GM23248 (cell line): ENCODE measurements at regions not wholly inside any gene's neighbourhood (a gene's known extent, or its start where the extent isn't known, plus 50 kb on each side); places are given as distances from the start of the nearest gene placed in this dataset.

Experiments
- DNase-seq: peaks from one replicate; pipeline ENCODE4 v3.0.0-alpha.2; 2015
- H2AFZ ChIP-seq: fragments of 200-600 bp; sonication (generic); 2 replicates; pipeline ENCODE4 v1.6.1; 2016; ENCODE audit warnings: antibody characterized with exemption
- H3F3A ChIP-seq: fragments of 200-600 bp; sonication (generic); 2 replicates; pipeline ENCODE4 v1.6.1; 2016; ENCODE audit warnings: mild to moderate bottlenecking, antibody characterized with exemption, mixed run types; ENCODE audit not compliant: insufficient read depth
- H3K27ac ChIP-seq: fragments of 200-600 bp; sonication (generic); 2 replicates; pipeline ENCODE4 v1.5.1; 2016; ENCODE audit warnings: mild to moderate bottlenecking
- H3K27me3 ChIP-seq: fragments of 200-600 bp; sonication (generic); replicated peaks from 2 replicates; pipeline ENCODE4 v1.6.1; 2016; ENCODE audit warnings: mild to moderate bottlenecking; ENCODE audit not compliant: insufficient read depth
- H3K36me3 ChIP-seq: fragments of 200-600 bp; sonication (generic); 2 replicates; pipeline ENCODE4 v1.6.1; 2016; ENCODE audit warnings: low read depth, mild to moderate bottlenecking
- H3K4me1 ChIP-seq: fragments of 200-600 bp; sonication (generic); 2 replicates; pipeline ENCODE4 v1.6.1; 2016; ENCODE audit warnings: mild to moderate bottlenecking; ENCODE audit not compliant: insufficient read depth
- H3K4me2 ChIP-seq: fragments of 200-600 bp; sonication (generic); one replicate; pipeline ENCODE4 v1.6.1; 2016; ENCODE audit warnings: mild to moderate bottlenecking; ENCODE audit not compliant: unreplicated experiment
- H3K4me3 ChIP-seq: fragments of 200-600 bp; sonication (generic); 2 replicates; pipeline ENCODE4 v1.5.1; 2016; ENCODE audit warnings: mild to moderate bottlenecking
- H3K79me2 ChIP-seq: fragments of 200-600 bp; sonication (generic); 2 replicates; pipeline ENCODE4 v1.6.1; 2016; ENCODE audit warnings: mild to moderate bottlenecking; ENCODE audit not compliant: insufficient read depth
- H3K9ac ChIP-seq: fragments of 200-600 bp; sonication (generic); 2 replicates; pipeline ENCODE4 v1.6.1; 2016; ENCODE audit warnings: mild to moderate bottlenecking
- H3K9me2 ChIP-seq: fragments of 200-600 bp; sonication (generic); 2 replicates; pipeline ENCODE4 v1.6.1; 2016; ENCODE audit warnings: mixed run types, mild to moderate bottlenecking, moderate library complexity; ENCODE audit not compliant: insufficient read depth
- H3K9me3 ChIP-seq: fragments of 200-600 bp; sonication (generic); one replicate; pipeline ENCODE4 v1.6.1; 2017; ENCODE audit warnings: low read depth
- H4K20me1 ChIP-seq: fragments of 200-600 bp; sonication (generic); 2 replicates; pipeline ENCODE4 v1.6.0; 2016; ENCODE audit not compliant: insufficient read depth
- EZH2 ChIP-seq: fragments of 200-600 bp; sonication (generic); IDR thresholded peaks from 2 replicates; pipeline ENCODE4 v1.6.1; 2018; ENCODE audit warnings: antibody characterized with exemption, mild to moderate bottlenecking; ENCODE audit not compliant: insufficient read depth, poor library complexity, severe bottlenecking
- EZH2phosphoT487 ChIP-seq: fragments of 200-600 bp; sonication (generic); IDR thresholded peaks from 2 replicates; pipeline ENCODE4 v1.6.1; 2018; ENCODE audit warnings: antibody characterized with exemption, moderate library complexity, mild to moderate bottlenecking, low read depth; ENCODE audit not compliant: insufficient read depth
- WGBS, 2 experiments: methylation state at CpG; one replicate each; pipeline ENCODE4 v1.1.6; 2015 to 2017; ENCODE audit warnings: low lambda C conversion rate in 2 of 2, low coverage in 1 of 2; ENCODE audit errors: missing lambda C conversion rate in 2 of 2; 5-methylcytosine and 5-hydroxymethylcytosine counted together
- in situ Hi-C: fragments of 300-500 bp; cut with MboI; formaldehyde crosslinking; loops from 2 replicates; pipeline ENCODE4 v1.15.0; 2020

- no peak overlapping the region for H3K4me3 ChIP-seq
- WGBS, 2 experiments, result 29 to 63% methylated on average over 1 of the region's 1 CpG
- H3F3A ChIP-seq, result no peaks in the 10 kb centered on the region
- no peaks in the 10 kb centered on the region for H3K36me3 ChIP-seq
- H3K79me2 ChIP-seq, result no peaks in the 10 kb centered on the region
- TF ChIP-seq EZH2phosphoT487 (no peak), EZH2 (no peak)
- H3K27me3 ChIP-seq, result no peaks in the 10 kb centered on the region
- no peak overlapping the region for H3K9ac ChIP-seq
- no peaks in the 10 kb centered on the region for H3K9me3 ChIP-seq
- in situ Hi-C loops, result no loop called here
- no peak overlapping the region for H3K4me2 ChIP-seq
- no peak overlapping the region for H3K27ac ChIP-seq
- H3K4me1 ChIP-seq, result no peaks in the 10 kb centered on the region
- H3K9me2 ChIP-seq, result no peaks in the 10 kb centered on the region
- H4K20me1 ChIP-seq, result no peaks in the 10 kb centered on the region
- no peak overlapping the region for H2AFZ ChIP-seq
- no peak for DNase-seq
Measured at GRCh38 chr5:148708854-148709253, 54.5 kb upstream of the HTR4 start.

- H3K27ac ChIP-seq, result no peak overlapping the region
- no peaks in the 10 kb centered on the region for H3K27me3 ChIP-seq
- H3K36me3 ChIP-seq, result no peaks in the 10 kb centered on the region
- H3K9ac ChIP-seq, result no peak overlapping the region
- H3K4me2 ChIP-seq, result no peak overlapping the region
- H4K20me1 ChIP-seq, result no peaks in the 10 kb centered on the region
- no peaks in the 10 kb centered on the region for H3F3A ChIP-seq
- 30 to 38% methylated on average over 3 of the region's 3 CpGs for WGBS, 2 experiments
- H3K4me1 ChIP-seq, result no peaks in the 10 kb centered on the region
- DNase-seq, result no peak
- no peak for TF ChIP-seq EZH2
- no peak for TF ChIP-seq EZH2phosphoT487
- no peaks in the 10 kb centered on the region for H3K9me2 ChIP-seq
- no peak overlapping the region for H3K4me3 ChIP-seq
- in situ Hi-C loops, result no loop called here
- H3K9me3 ChIP-seq, result no peaks in the 10 kb centered on the region
- no peak overlapping the region for H2AFZ ChIP-seq
- no peaks in the 10 kb centered on the region for H3K79me2 ChIP-seq
Measured at GRCh38 chr5:148711961-148712360, 57.6 kb upstream of the HTR4 start.

DNA sequence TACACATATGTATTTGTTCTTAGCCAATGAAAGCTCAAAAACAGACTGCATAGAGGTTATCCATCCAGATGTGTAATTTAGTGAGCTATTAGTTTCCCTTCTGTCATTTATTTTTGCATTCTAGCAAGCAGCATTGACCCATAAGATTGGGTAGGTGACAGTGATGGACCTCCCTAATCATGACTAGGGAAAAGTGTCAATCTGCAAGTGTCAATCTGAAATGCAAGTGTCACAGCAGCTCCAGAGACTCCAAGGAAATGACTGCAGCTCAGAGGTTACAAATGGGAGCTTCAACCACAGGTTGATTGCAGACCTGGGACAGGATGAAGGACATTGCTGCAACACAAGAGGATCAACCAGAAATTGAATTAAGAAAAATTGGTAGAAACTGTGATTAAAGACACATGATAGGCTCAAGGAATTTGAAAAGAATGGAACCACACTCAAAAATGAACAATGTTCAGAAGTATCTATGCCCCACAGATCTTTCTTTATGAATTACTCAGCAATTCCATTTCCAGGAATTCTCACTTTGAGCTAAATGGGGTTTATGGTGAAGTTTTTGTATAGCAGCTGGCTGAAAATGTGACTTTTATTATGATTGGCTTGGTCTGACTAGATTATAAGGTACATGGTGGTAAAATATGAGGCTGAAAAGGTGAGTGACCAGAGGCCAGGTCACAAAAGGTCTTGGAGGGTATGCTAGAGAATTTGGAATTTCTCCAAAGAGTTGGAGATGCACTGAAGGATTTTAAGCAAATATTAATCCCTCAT lies 59.6 kb upstream of the HTR4 start:
- in situ Hi-C loops, result no loop called here
- Histone ChIP-seq H3K79me2 (no peaks in the 10 kb centered on the region), H4K20me1 (no peaks in the 10 kb centered on the region), H3K36me3 (no peaks in the 10 kb centered on the region), H3K27ac (no peak overlapping the region), H3K9ac (no peak overlapping the region), H3K4me1 (no peaks in the 10 kb centered on the region), H3K4me2 (no peak overlapping the region), H3K4me3 (no peak overlapping the region), H2AFZ (no peak overlapping the region), H3K9me2 (no peaks in the 10 kb centered on the region), H3K27me3 (peaks cover 8% of the 10 kb centered on the region; the same call in 1 of the 2 replicates), H3K9me3 (no peaks in the 10 kb centered on the region), H3F3A (no peaks in the 10 kb centered on the region)
- TF ChIP-seq EZH2phosphoT487 (no peak), EZH2 (no peak)
- DNase-seq, result no peak

DNA sequence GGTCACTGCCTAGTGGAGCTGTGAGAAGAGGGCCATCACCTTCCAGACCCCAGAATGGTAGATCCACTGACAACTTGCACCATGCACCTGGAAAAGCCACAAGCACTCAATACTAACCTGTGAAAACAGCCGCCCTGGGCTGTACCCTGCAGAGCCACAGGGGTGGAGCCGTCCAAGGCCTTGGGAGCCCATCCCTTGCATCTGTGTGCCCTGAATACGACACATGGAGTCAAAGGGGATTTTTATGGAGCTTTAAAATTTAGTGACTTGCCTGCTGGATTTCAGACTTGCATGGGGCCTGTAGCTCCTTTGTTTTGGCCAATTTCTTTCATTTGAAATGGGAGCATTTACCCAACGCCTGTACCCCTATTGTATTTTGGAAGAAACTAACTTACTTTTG lies 62.4 kb upstream of the HTR4 start:
- Histone ChIP-seq H3K4me3 (no peak overlapping the region), H3K79me2 (no peaks in the 10 kb centered on the region), H3K27ac (no peak overlapping the region), H2AFZ (no peak overlapping the region), H4K20me1 (no peaks in the 10 kb centered on the region), H3K36me3 (no peaks in the 10 kb centered on the region), H3F3A (no peaks in the 10 kb centered on the region), H3K9me2 (no peaks in the 10 kb centered on the region), H3K27me3 (peaks cover 21% of the 10 kb centered on the region; the same call in 1 of the 2 replicates), H3K9me3 (no peaks in the 10 kb centered on the region), H3K4me1 (no peaks in the 10 kb centered on the region), H3K4me2 (no peak overlapping the region), H3K9ac (no peak overlapping the region)
- 29 to 30% methylated on average over 4 of the region's 4 CpGs for WGBS, 2 experiments
- TF ChIP-seq EZH2phosphoT487 (no peak), EZH2 (no peak)
- in situ Hi-C loops, result no loop called here
- no peak for DNase-seq

DNA sequence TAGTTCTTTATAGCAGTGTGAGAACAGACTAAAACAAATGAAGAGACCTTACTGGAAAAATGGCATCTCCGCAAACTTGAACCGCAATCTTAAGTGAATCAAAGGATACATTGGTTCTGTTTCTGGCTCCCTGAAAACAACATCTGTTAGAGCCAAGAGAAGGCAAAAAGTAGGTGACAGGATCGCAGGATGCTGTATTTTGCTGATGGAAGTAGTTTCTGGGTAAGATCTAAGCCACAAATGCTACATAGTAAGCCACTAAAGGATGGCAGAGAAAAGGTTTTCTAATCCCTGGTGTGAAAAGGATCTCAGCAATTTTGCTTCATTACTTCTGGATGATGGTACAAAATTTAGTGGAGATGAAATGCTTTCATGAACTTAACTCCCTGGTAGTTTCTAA lies 63.3 kb upstream of the HTR4 start:
- 79% methylated on average over 3 of the region's 3 CpGs for WGBS, 2 experiments
- H4K20me1 ChIP-seq, result no peaks in the 10 kb centered on the region
- H3K27ac ChIP-seq, result no peak overlapping the region
- TF ChIP-seq EZH2 (no peak), EZH2phosphoT487 (no peak)
- H2AFZ ChIP-seq, result no peak overlapping the region
- in situ Hi-C loops, result no loop called here
- H3K9ac ChIP-seq, result no peak overlapping the region
- H3K4me3 ChIP-seq, result no peak overlapping the region
- peaks cover 30% of the 10 kb centered on the region; the same call in 1 of the 2 replicates for H3K27me3 ChIP-seq
- no peak for DNase-seq
- H3K4me2 ChIP-seq, result no peak overlapping the region
- H3K9me2 ChIP-seq, result no peaks in the 10 kb centered on the region
- H3K36me3 ChIP-seq, result no peaks in the 10 kb centered on the region
- H3K79me2 ChIP-seq, result no peaks in the 10 kb centered on the region
- H3F3A ChIP-seq, result no peaks in the 10 kb centered on the region
- H3K9me3 ChIP-seq, result no peaks in the 10 kb centered on the region
- no peaks in the 10 kb centered on the region for H3K4me1 ChIP-seq
